DLD1 (cell line): ENCODE measurements at regions not wholly inside any gene's neighbourhood (a gene's known extent, or its start where the extent isn't known, plus 50 kb on each side); places are given as distances from the start of the nearest gene placed in this dataset.
"Not testable (repeated sequence)": the region's sequence is repeated elsewhere in the genome, so short reads cannot be mapped to it uniquely, and the experiment has no call there.

ENCODE experiments used
- in situ Hi-C: cut with HindIII; loops from 2 replicates; pipeline ENCODE4 v1.10.0; 2017; ENCODE audit warnings: low sequenced_read_pairs

- in situ Hi-C loops, result no loop called here
Measured at GRCh38 chr11:45392154-45392553, 106.0 kb upstream of the SYT13 start.

- in situ Hi-C loops, result no loop called here
Measured at GRCh38 chr11:45391168-45391850, 105.2 kb upstream of the SYT13 start.

- in situ Hi-C loops, result no loop called here
Measured at GRCh38 chr11:45390407-45390806, 104.3 kb upstream of the SYT13 start.

GRCh38 chr11:45388472-45388871 is 102.3 kb upstream of the SYT13 start:
- in situ Hi-C loops, result no loop called here

GRCh38 chr11:45387885-45388284 is 101.7 kb upstream of the SYT13 start:
- in situ Hi-C loops, result not testable (repeated sequence)

GRCh38 chr11:45386972-45387371 is 100.8 kb upstream of the SYT13 start:
- in situ Hi-C loops, result no loop called here

- in situ Hi-C loops, result no loop called here
Measured at GRCh38 chr11:45385844-45386243, 99.7 kb upstream of the SYT13 start.

GRCh38 chr11:45385423-45385822 is 99.3 kb upstream of the SYT13 start:
- in situ Hi-C loops, result no loop called here

GRCh38 chr11:45384711-45385241 is 98.6 kb upstream of the SYT13 start:
- in situ Hi-C loops, result no loop called here

- in situ Hi-C loops, result no loop called here
Measured at GRCh38 chr11:45384016-45384415, 97.9 kb upstream of the SYT13 start.

- in situ Hi-C loops, result no loop called here
Measured at GRCh38 chr11:45383224-45383623, 97.1 kb upstream of the SYT13 start.

- in situ Hi-C loops, result no loop called here
Measured at GRCh38 chr11:45382133-45382878, 96.2 kb upstream of the SYT13 start.

GRCh38 chr11:45379162-45379863 is 93.2 kb upstream of the SYT13 start:
- in situ Hi-C loops, result no loop called here

GRCh38 chr11:45378516-45378915 is 92.4 kb upstream of the SYT13 start:
- in situ Hi-C loops, result no loop called here

GRCh38 chr11:45374653-45375059 is 88.5 kb upstream of the SYT13 start:
- in situ Hi-C loops, result no loop called here

GRCh38 chr11:45374130-45374529 is 88.0 kb upstream of the SYT13 start:
- in situ Hi-C loops, result no loop called here

GRCh38 chr11:45373506-45374035 is 87.4 kb upstream of the SYT13 start:
- in situ Hi-C loops, result no loop called here

GRCh38 chr11:45372414-45372813 is 86.3 kb upstream of the SYT13 start:
- in situ Hi-C loops, result not testable (repeated sequence)

GRCh38 chr11:45371251-45372115 is 85.3 kb upstream of the SYT13 start:
- in situ Hi-C loops, result no loop called here

GRCh38 chr11:45369313-45369712 is 83.2 kb upstream of the SYT13 start:
- in situ Hi-C loops, result no loop called here
